M059J (cell line): ENCODE measurements at regions not wholly inside any gene's neighbourhood (a gene's known extent, or its start where the extent isn't known, plus 50 kb on each side); places are given as distances from the start of the nearest gene placed in this dataset.
"Not testable (repeated sequence)": the region's sequence is repeated elsewhere in the genome, so short reads cannot be mapped to it uniquely, and the experiment has no call there.

Experiments
- DNase-seq: peaks from one replicate; pipeline ENCODE4 v3.0.0-alpha.2; 2012; ENCODE audit warnings: low read depth

- no peak for DNase-seq
Observed at GRCh38 chr6:9831783-9832182, 583.1 kb downstream of the TFAP2A start.

- no peak for DNase-seq
Observed at GRCh38 chr6:9830808-9831207, 584.1 kb downstream of the TFAP2A start.

GRCh38 chr6:9825526-9825925 is 589.3 kb downstream of the TFAP2A start:
- peak; percentile 34 for DNase-seq

- not testable (repeated sequence) for DNase-seq
Observed at GRCh38 chr6:9810727-9811126, 604.1 kb downstream of the TFAP2A start.

- no peak for DNase-seq
Observed at GRCh38 chr6:9810286-9810685, 604.6 kb downstream of the TFAP2A start.

GRCh38 chr6:9806195-9806594 is 608.7 kb downstream of the TFAP2A start:
- no peak for DNase-seq

GRCh38 chr6:9801249-9801754 is 613.6 kb downstream of the TFAP2A start:
- no peak for DNase-seq

- DNase-seq, result no peak
Observed at GRCh38 chr6:9799582-9799981, 615.3 kb downstream of the TFAP2A start.

- no peak for DNase-seq
Observed at GRCh38 chr6:9796827-9797226, 618.0 kb downstream of the TFAP2A start.

GRCh38 chr6:9795880-9796279 is 619.0 kb downstream of the TFAP2A start:
- no peak for DNase-seq

GRCh38 chr6:9789201-9789600 is 625.7 kb downstream of the TFAP2A start:
- peak; percentile 92 for DNase-seq

- no peak for DNase-seq
Observed at GRCh38 chr6:9784786-9785185, 630.1 kb downstream of the TFAP2A start.

GRCh38 chr6:9783567-9783966 is 631.3 kb downstream of the TFAP2A start:
- peak; percentile 64 for DNase-seq

- DNase-seq, result peak; percentile 100
Observed at GRCh38 chr6:9766240-9766915, 648.5 kb downstream of the TFAP2A start.

GRCh38 chr6:9761220-9761619 is 653.7 kb downstream of the TFAP2A start:
- peak; percentile 26 for DNase-seq

GRCh38 chr6:9754515-9754914 is 660.4 kb downstream of the TFAP2A start:
- DNase-seq, result no peak

GRCh38 chr6:9745966-9746365 is 668.9 kb downstream of the TFAP2A start:
- DNase-seq, result peak; percentile 8

GRCh38 chr6:9745476-9745875 is 669.4 kb downstream of the TFAP2A start:
- peak; percentile 58 for DNase-seq

GRCh38 chr6:9744119-9744518 is 670.8 kb downstream of the TFAP2A start:
- DNase-seq, result no peak

- no peak for DNase-seq
Observed at GRCh38 chr6:9732056-9732455, 682.8 kb downstream of the TFAP2A start.

GRCh38 chr6:9725776-9726175 is 689.1 kb downstream of the TFAP2A start:
- DNase-seq, result not testable (repeated sequence)

GRCh38 chr6:9717568-9717967 is 697.3 kb downstream of the TFAP2A start:
- no peak for DNase-seq

- no peak for DNase-seq
Observed at GRCh38 chr6:9711365-9711764, 703.5 kb downstream of the TFAP2A start.

GRCh38 chr6:9710574-9710973 is 704.3 kb downstream of the TFAP2A start:
- peak; percentile 14 for DNase-seq
